Type B pancreatic cell (in vitro differentiated cells): ENCODE measurements at regions not wholly inside any gene's neighbourhood (a gene's known extent, or its start where the extent isn't known, plus 50 kb on each side); places are given as distances from the start of the nearest gene placed in this dataset.

Source experiments
- DNase-seq: peaks from one replicate; pipeline ENCODE4 v3.0.0; 2021; ENCODE audit warnings: mixed read lengths; ENCODE audit not compliant: unreplicated experiment; ENCODE audit errors: extremely low spot score
- H3K27ac Mint-ChIP-seq: 2 replicates; pipeline ENCODE4 v1.8.0; 2021; ENCODE audit warnings: mild to moderate bottlenecking, mixed read lengths
- H3K27me3 Mint-ChIP-seq: 2 replicates; pipeline ENCODE4 v1.8.0; 2021; ENCODE audit warnings: mixed read lengths
- H3K36me3 Mint-ChIP-seq: 2 replicates; pipeline ENCODE4 v1.8.0; 2021; ENCODE audit warnings: mixed read lengths
- H3K4me1 Mint-ChIP-seq: one replicate; pipeline ENCODE4 v1.8.0; 2021; ENCODE audit warnings: mixed read lengths; ENCODE audit not compliant: unreplicated experiment
- H3K4me3 Mint-ChIP-seq: 2 replicates; pipeline ENCODE4 v1.8.0; 2021; ENCODE audit warnings: mild to moderate bottlenecking, mixed read lengths
- H3K9me3 Mint-ChIP-seq: 2 replicates; pipeline ENCODE4 v1.8.0; 2021; ENCODE audit warnings: mixed read lengths
- TF ChIP-seq, protein P1 (sequence below): fragments of 200-600 bp; sonication (generic); conservative IDR thresholded peaks from 2 replicates; pipeline ENCODE4 v1.5.0; 2021; ENCODE audit warnings: antibody characterized with exemption, mild to moderate bottlenecking

DNA sequence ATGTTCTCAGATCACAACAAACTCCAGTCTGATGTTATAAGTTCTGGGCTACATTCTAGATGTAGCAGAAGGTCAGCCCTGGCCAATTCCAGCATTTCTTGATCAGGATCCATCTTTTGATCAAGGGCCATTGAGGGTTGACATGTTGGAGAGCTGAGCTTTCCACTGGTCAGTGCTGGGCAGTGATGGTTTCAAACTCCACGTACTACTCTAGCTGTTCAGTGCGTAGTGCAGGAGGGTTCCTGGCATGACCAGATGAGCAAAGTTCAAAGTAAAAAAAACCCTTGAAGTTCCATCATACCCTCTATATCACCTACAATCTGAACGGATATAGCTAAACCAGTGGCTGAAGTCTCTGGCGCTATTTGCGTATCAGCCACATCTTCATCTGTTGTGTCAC lies 210.4 kb upstream of the OSR1 start:
- DNase-seq: no peak
- Mint-ChIP-seq H3K27me3 (peaks cover 19% of the 10 kb centered on the region), H3K9me3 (no peaks in the 10 kb centered on the region), H3K4me3 (no peak overlapping the region), H3K4me1 (peaks cover 19% of the 10 kb centered on the region), H3K36me3 (no peaks in the 10 kb centered on the region), H3K27ac (peak overlapping the region; percentile 16)
- TF ChIP-seq, protein P1, sequence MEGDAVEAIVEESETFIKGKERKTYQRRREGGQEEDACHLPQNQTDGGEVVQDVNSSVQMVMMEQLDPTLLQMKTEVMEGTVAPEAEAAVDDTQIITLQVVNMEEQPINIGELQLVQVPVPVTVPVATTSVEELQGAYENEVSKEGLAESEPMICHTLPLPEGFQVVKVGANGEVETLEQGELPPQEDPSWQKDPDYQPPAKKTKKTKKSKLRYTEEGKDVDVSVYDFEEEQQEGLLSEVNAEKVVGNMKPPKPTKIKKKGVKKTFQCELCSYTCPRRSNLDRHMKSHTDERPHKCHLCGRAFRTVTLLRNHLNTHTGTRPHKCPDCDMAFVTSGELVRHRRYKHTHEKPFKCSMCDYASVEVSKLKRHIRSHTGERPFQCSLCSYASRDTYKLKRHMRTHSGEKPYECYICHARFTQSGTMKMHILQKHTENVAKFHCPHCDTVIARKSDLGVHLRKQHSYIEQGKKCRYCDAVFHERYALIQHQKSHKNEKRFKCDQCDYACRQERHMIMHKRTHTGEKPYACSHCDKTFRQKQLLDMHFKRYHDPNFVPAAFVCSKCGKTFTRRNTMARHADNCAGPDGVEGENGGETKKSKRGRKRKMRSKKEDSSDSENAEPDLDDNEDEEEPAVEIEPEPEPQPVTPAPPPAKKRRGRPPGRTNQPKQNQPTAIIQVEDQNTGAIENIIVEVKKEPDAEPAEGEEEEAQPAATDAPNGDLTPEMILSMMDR: no peak

DNA sequence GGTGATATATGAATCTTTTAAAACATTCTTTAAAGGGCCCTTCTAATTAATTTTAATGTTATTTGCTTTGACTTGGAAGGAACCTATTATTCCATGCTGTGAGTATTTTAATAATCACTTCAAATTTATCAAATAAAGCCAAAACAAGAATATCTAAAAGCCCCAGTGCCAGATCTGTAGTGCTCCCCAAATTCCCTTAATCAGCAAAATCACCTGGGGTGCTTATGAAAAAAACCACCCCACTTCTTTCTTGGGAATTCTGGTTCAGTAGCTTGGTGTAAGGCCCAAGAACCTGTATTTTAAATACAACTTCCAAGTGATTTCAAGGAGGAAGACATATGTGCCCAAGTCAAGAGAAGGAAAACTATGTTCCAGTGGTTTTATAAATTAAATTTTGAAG lies 202.4 kb upstream of the OSR1 start:
- H3K27me3 Mint-ChIP-seq: peaks cover 4% of the 10 kb centered on the region
- no peaks in the 10 kb centered on the region for H3K36me3 Mint-ChIP-seq
- DNase-seq: no peak
- H3K4me1 Mint-ChIP-seq: no peaks in the 10 kb centered on the region
- TF ChIP-seq, protein P1: no peak
- no peak overlapping the region for H3K4me3 Mint-ChIP-seq
- H3K27ac Mint-ChIP-seq: no peak overlapping the region
- H3K9me3 Mint-ChIP-seq: no peaks in the 10 kb centered on the region

DNA sequence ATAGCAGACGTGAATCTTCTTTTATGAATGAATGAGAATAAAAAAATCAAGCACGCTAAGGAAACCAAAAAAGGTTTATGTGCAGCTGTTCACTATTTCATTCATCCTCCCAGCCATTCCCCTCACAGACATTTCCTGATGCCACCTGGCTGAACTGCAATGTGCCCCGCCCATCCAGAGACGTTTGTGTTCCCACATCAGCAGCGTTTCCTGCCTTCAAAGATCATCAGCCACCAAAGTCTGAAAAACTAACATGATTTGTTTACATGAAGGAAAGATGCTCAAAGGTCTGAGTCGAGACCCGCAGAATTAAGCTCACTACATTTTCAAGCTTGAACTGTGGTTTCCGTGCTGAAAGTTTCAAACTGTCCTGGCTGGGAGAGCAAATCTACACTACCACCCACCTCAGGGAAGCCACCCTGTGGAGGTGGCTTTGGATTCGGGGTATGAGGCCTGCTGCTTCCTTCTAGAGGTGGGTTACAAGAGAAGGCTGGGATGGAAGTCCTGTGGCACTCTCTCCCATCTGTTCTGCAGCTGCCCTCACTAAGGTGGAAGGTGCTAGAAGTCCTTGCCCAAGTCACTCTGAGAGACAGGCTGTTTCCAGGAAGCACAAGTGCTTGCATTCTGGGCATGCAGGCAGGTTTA lies 201.3 kb upstream of the OSR1 start:
- no peak for DNase-seq
- Mint-ChIP-seq H3K4me3 (no peak overlapping the region), H3K9me3 (no peaks in the 10 kb centered on the region), H3K4me1 (no peaks in the 10 kb centered on the region), H3K36me3 (no peaks in the 10 kb centered on the region), H3K27ac (no peak overlapping the region), H3K27me3 (peaks cover 4% of the 10 kb centered on the region)
- TF ChIP-seq, protein P1: no peak

DNA sequence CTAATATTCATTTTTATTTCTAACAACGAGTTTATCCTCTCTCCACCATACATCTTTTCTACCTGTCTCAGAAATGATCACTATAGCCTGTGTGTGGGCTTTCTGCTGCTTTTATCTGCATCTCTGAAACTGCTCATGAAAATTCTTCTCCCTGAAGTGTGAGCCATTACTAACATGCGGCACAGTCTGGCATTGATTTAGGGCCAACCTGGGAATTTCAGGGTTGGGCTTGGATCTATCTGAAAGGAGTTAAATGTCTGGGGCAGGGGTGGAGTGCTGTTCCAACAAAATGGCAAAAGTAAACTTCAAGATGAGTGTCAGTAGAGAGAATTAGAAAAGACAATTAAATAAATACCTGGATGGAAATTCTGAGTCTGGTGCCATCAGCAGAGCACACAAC lies 198.2 kb upstream of the OSR1 start:
- no peak overlapping the region for H3K4me3 Mint-ChIP-seq
- no peak overlapping the region for H3K27ac Mint-ChIP-seq
- TF ChIP-seq, protein P1: no peak
- no peak for DNase-seq
- no peaks in the 10 kb centered on the region for H3K4me1 Mint-ChIP-seq
- no peaks in the 10 kb centered on the region for H3K36me3 Mint-ChIP-seq
- no peaks in the 10 kb centered on the region for H3K9me3 Mint-ChIP-seq
- H3K27me3 Mint-ChIP-seq: peaks cover 4% of the 10 kb centered on the region

DNA sequence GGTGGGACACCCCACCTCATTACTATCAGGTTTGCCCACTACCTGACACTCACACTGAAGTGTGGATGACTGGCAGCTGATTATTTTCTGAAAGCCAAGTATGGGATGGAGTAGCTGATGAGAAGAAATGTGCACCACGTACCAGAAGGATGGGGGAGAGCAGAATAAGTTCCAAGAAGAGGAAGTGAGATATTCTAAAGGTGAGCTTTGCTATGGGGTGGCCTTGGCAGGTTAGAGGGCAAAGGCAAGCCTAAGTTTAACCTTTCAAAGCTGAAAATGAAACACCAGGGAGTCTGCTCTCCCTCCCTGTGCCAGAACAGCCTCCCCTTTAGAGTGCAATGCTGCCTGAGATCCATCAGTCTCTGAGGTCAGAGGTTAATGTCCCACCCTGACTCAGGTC lies 196.1 kb upstream of the OSR1 start:
- Mint-ChIP-seq H3K4me1 (no peaks in the 10 kb centered on the region), H3K27me3 (peaks cover 13% of the 10 kb centered on the region), H3K27ac (no peak overlapping the region), H3K4me3 (no peak overlapping the region), H3K36me3 (no peaks in the 10 kb centered on the region), H3K9me3 (no peaks in the 10 kb centered on the region)
- TF ChIP-seq, protein P1: no peak
- no peak for DNase-seq

DNA sequence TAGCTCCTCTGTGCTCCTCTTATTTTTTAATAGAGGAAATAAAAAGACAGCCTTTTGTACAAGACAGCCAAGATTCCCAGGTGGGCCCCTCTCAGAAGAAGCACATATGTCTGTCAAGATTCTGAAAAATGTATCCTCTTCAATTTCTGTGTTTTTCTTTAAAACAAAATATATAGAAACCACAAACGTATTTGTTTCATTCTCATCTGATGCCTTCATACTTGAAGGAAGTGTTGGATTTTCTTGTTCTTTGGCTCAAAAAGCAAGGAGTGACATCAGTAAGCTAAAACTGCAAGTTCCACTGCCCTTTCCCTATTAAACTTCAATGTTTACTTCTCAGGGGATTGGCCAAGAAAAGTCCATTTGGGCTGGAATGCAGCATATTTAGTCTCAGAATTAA lies 193.8 kb upstream of the OSR1 start:
- TF ChIP-seq, protein P1: no peak
- no peak overlapping the region for H3K27ac Mint-ChIP-seq
- no peaks in the 10 kb centered on the region for H3K9me3 Mint-ChIP-seq
- no peaks in the 10 kb centered on the region for H3K36me3 Mint-ChIP-seq
- H3K27me3 Mint-ChIP-seq: peaks cover 16% of the 10 kb centered on the region
- H3K4me3 Mint-ChIP-seq: no peak overlapping the region
- H3K4me1 Mint-ChIP-seq: no peaks in the 10 kb centered on the region
- no peak for DNase-seq
